ENCODE measurements at regions not wholly inside any gene's neighbourhood (a gene's known extent, or its start where the extent isn't known, plus 50 kb on each side); places are given as distances from the start of the nearest gene placed in this dataset.
A peak's percentile ranks its signal among the peaks of the same experiment; 100 is the strongest.

- H3K9ac ChIP-seq (ENCODE audit: low read length): no peak overlapping the region
- no peaks in the 10 kb centered on the region for H3K36me3 ChIP-seq (ENCODE audit: control insufficient read depth, insufficient read depth, low read length, severe bottlenecking)
- no peak for DNase-seq (ENCODE audit: low read depth)
- H3K4me3 ChIP-seq (ENCODE audit: low read length): no peak overlapping the region
- peaks cover 31% of the 10 kb centered on the region for H3K4me1 ChIP-seq (ENCODE audit: control insufficient read depth, insufficient read depth, low read length)
- H3K27me3 ChIP-seq (replicated peaks; ENCODE audit: control insufficient read depth, insufficient read depth, low read length): no peaks in the 10 kb centered on the region
- H3K9me3 ChIP-seq (ENCODE audit: control insufficient read depth, low read length): no peaks in the 10 kb centered on the region
Observed at GRCh38 chr9:115169003-115169402, 51.0 kb upstream of the TNC start.

GRCh38 chr9:115170358-115171073 lies 52.6 kb upstream of the TNC start:
- Histone ChIP-seq H3K4me1 (ENCODE audit: control insufficient read depth, insufficient read depth, low read length) (peaks cover 22% of the 10 kb centered on the region), H3K27me3 (replicated peaks; ENCODE audit: control insufficient read depth, insufficient read depth, low read length) (no peaks in the 10 kb centered on the region), H3K9ac (ENCODE audit: low read length) (no peak overlapping the region), H3K4me3 (ENCODE audit: low read length) (no peak overlapping the region), H3K36me3 (ENCODE audit: control insufficient read depth, insufficient read depth, low read length, severe bottlenecking) (no peaks in the 10 kb centered on the region), H3K9me3 (ENCODE audit: control insufficient read depth, low read length) (no peaks in the 10 kb centered on the region)
- DNase-seq (ENCODE audit: low read depth): peak; percentile 58

GRCh38 chr9:115171921-115172388 lies 54.0 kb upstream of the TNC start:
- Histone ChIP-seq H3K4me1 (ENCODE audit: control insufficient read depth, insufficient read depth, low read length) (peaks cover 18% of the 10 kb centered on the region), H3K27me3 (replicated peaks; ENCODE audit: control insufficient read depth, insufficient read depth, low read length) (no peaks in the 10 kb centered on the region), H3K36me3 (ENCODE audit: control insufficient read depth, insufficient read depth, low read length, severe bottlenecking) (no peaks in the 10 kb centered on the region), H3K9ac (ENCODE audit: low read length) (no peak overlapping the region), H3K4me3 (ENCODE audit: low read length) (no peak overlapping the region), H3K9me3 (ENCODE audit: control insufficient read depth, low read length) (no peaks in the 10 kb centered on the region)
- no peak for DNase-seq (ENCODE audit: low read depth)

GRCh38 chr9:115182264-115182663 lies 64.3 kb upstream of the TNC start:
- Histone ChIP-seq H3K4me1 (ENCODE audit: control insufficient read depth, insufficient read depth, low read length) (no peaks in the 10 kb centered on the region), H3K9me3 (ENCODE audit: control insufficient read depth, low read length) (no peaks in the 10 kb centered on the region), H3K4me3 (ENCODE audit: low read length) (no peak overlapping the region), H3K36me3 (ENCODE audit: control insufficient read depth, insufficient read depth, low read length, severe bottlenecking) (no peaks in the 10 kb centered on the region), H3K27me3 (replicated peaks; ENCODE audit: control insufficient read depth, insufficient read depth, low read length) (no peaks in the 10 kb centered on the region), H3K9ac (ENCODE audit: low read length) (no peak overlapping the region)
- DNase-seq (ENCODE audit: low read depth): no peak

- no peak for DNase-seq (ENCODE audit: low read depth)
- Histone ChIP-seq H3K27me3 (replicated peaks; ENCODE audit: control insufficient read depth, insufficient read depth, low read length) (no peaks in the 10 kb centered on the region), H3K4me3 (ENCODE audit: low read length) (no peak overlapping the region), H3K9me3 (ENCODE audit: control insufficient read depth, low read length) (no peaks in the 10 kb centered on the region), H3K36me3 (ENCODE audit: control insufficient read depth, insufficient read depth, low read length, severe bottlenecking) (no peaks in the 10 kb centered on the region), H3K9ac (ENCODE audit: low read length) (no peak overlapping the region), H3K4me1 (ENCODE audit: control insufficient read depth, insufficient read depth, low read length) (no peaks in the 10 kb centered on the region)
Observed at GRCh38 chr9:115183436-115183835, 65.5 kb upstream of the TNC start.

- H3K9me3 ChIP-seq (ENCODE audit: control insufficient read depth, low read length): peaks cover 5% of the 10 kb centered on the region
- H3K36me3 ChIP-seq (ENCODE audit: control insufficient read depth, insufficient read depth, low read length, severe bottlenecking): no peaks in the 10 kb centered on the region
- no peak overlapping the region for H3K9ac ChIP-seq (ENCODE audit: low read length)
- H3K4me3 ChIP-seq (ENCODE audit: low read length): no peak overlapping the region
- DNase-seq (ENCODE audit: low read depth): no peak
- H3K27me3 ChIP-seq (replicated peaks; ENCODE audit: control insufficient read depth, insufficient read depth, low read length): no peaks in the 10 kb centered on the region
- peaks cover 18% of the 10 kb centered on the region for H3K4me1 ChIP-seq (ENCODE audit: control insufficient read depth, insufficient read depth, low read length)
Observed at GRCh38 chr9:115189686-115190085, 71.7 kb upstream of the TNC start.

GRCh38 chr9:115191667-115192066 lies 73.7 kb upstream of the TNC start:
- H3K4me1 ChIP-seq (ENCODE audit: control insufficient read depth, insufficient read depth, low read length): peaks cover 21% of the 10 kb centered on the region
- H3K36me3 ChIP-seq (ENCODE audit: control insufficient read depth, insufficient read depth, low read length, severe bottlenecking): no peaks in the 10 kb centered on the region
- peaks cover 5% of the 10 kb centered on the region for H3K9me3 ChIP-seq (ENCODE audit: control insufficient read depth, low read length)
- no peaks in the 10 kb centered on the region for H3K27me3 ChIP-seq (replicated peaks; ENCODE audit: control insufficient read depth, insufficient read depth, low read length)
- H3K4me3 ChIP-seq (ENCODE audit: low read length): no peak overlapping the region
- no peak for DNase-seq (ENCODE audit: low read depth)
- H3K9ac ChIP-seq (ENCODE audit: low read length): no peak overlapping the region

GRCh38 chr9:115192280-115192679 lies 74.3 kb upstream of the TNC start:
- Histone ChIP-seq H3K27me3 (replicated peaks; ENCODE audit: control insufficient read depth, insufficient read depth, low read length) (no peaks in the 10 kb centered on the region), H3K4me1 (ENCODE audit: control insufficient read depth, insufficient read depth, low read length) (peaks cover 21% of the 10 kb centered on the region), H3K36me3 (ENCODE audit: control insufficient read depth, insufficient read depth, low read length, severe bottlenecking) (no peaks in the 10 kb centered on the region), H3K9me3 (ENCODE audit: control insufficient read depth, low read length) (peaks cover 5% of the 10 kb centered on the region), H3K9ac (ENCODE audit: low read length) (no peak overlapping the region), H3K4me3 (ENCODE audit: low read length) (no peak overlapping the region)
- no peak for DNase-seq (ENCODE audit: low read depth)

GRCh38 chr9:115192835-115193525 lies 75.0 kb upstream of the TNC start:
- H3K4me1 ChIP-seq (ENCODE audit: control insufficient read depth, insufficient read depth, low read length): peaks cover 21% of the 10 kb centered on the region
- DNase-seq (ENCODE audit: low read depth): no peak
- no peak overlapping the region for H3K4me3 ChIP-seq (ENCODE audit: low read length)
- H3K9me3 ChIP-seq (ENCODE audit: control insufficient read depth, low read length): peaks cover 5% of the 10 kb centered on the region
- H3K36me3 ChIP-seq (ENCODE audit: control insufficient read depth, insufficient read depth, low read length, severe bottlenecking): no peaks in the 10 kb centered on the region
- H3K27me3 ChIP-seq (replicated peaks; ENCODE audit: control insufficient read depth, insufficient read depth, low read length): no peaks in the 10 kb centered on the region
- no peak overlapping the region for H3K9ac ChIP-seq (ENCODE audit: low read length)

GRCh38 chr9:115193777-115194176 lies 75.8 kb upstream of the TNC start:
- H3K4me1 ChIP-seq (ENCODE audit: control insufficient read depth, insufficient read depth, low read length): peaks cover 25% of the 10 kb centered on the region
- no peaks in the 10 kb centered on the region for H3K36me3 ChIP-seq (ENCODE audit: control insufficient read depth, insufficient read depth, low read length, severe bottlenecking)
- H3K27me3 ChIP-seq (replicated peaks; ENCODE audit: control insufficient read depth, insufficient read depth, low read length): no peaks in the 10 kb centered on the region
- H3K9ac ChIP-seq (ENCODE audit: low read length): no peak overlapping the region
- H3K4me3 ChIP-seq (ENCODE audit: low read length): no peak overlapping the region
- DNase-seq (ENCODE audit: low read depth): no peak
- H3K9me3 ChIP-seq (ENCODE audit: control insufficient read depth, low read length): peaks cover 5% of the 10 kb centered on the region

- peaks cover 25% of the 10 kb centered on the region for H3K4me1 ChIP-seq (ENCODE audit: control insufficient read depth, insufficient read depth, low read length)
- H3K9me3 ChIP-seq (ENCODE audit: control insufficient read depth, low read length): peaks cover 5% of the 10 kb centered on the region
- no peaks in the 10 kb centered on the region for H3K27me3 ChIP-seq (replicated peaks; ENCODE audit: control insufficient read depth, insufficient read depth, low read length)
- H3K4me3 ChIP-seq (ENCODE audit: low read length): no peak overlapping the region
- H3K9ac ChIP-seq (ENCODE audit: low read length): no peak overlapping the region
- no peaks in the 10 kb centered on the region for H3K36me3 ChIP-seq (ENCODE audit: control insufficient read depth, insufficient read depth, low read length, severe bottlenecking)
- DNase-seq (ENCODE audit: low read depth): no peak
Observed at GRCh38 chr9:115194216-115194615, 76.3 kb upstream of the TNC start.
